ENCODE measurements at regions not wholly inside any gene's neighbourhood (a gene's known extent, or its start where the extent isn't known, plus 50 kb on each side); places are given as distances from the start of the nearest gene placed in this dataset.

DNA sequence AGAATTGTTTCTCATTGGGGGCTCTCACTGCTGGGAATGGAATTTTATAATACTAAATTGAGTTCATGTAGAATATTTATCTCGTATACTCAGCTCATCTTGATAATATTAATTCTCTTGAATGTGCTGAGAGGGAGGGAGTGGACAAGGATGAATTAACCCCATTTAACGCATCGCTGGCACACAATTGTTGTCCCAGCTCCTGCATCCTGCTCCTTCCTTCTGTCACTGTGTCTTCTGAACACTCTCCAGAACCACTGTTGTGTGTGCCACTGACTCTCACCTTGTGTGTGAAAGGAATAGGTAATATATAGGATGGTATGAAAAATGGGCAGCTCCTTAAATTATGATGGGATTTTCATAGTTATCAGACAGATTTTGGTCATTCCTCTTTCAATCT is 267.3 kb downstream of the MTRR start:
- 12% methylated on average over 3 of the region's 3 CpGs for WGBS (ENCODE audit: low lambda C conversion rate)
- Histone ChIP-seq H3K27ac (ENCODE audit: low read depth in 2 of 2, low read length in 1 of 2) (no peak overlapping the region), H3K4me2 (no peak overlapping the region), H3K4me1 (ENCODE audit: control insufficient read depth in 1 of 2, insufficient read depth in 2 of 2, low read depth in 1 of 2, low read length in 1 of 2) (no peaks in the 10 kb centered on the region; a peak in 1 of 4 replicates), H3K9me2 (no peaks in the 10 kb centered on the region), H3F3A (replicated peaks; ENCODE audit: insufficient read depth) (no peaks in the 10 kb centered on the region), H3K9ac (no peak overlapping the region), H3K36me3 (replicated peaks in 1 of 2; ENCODE audit: control insufficient read depth in 1 of 2, insufficient read depth in 2 of 2, low read length in 1 of 2) (no peaks in the 10 kb centered on the region), H3K9me3 (no peaks in the 10 kb centered on the region), H3K79me2 (ENCODE audit: insufficient read depth) (no peaks in the 10 kb centered on the region), H3K27me3 (ENCODE audit: insufficient read depth) (no peaks in the 10 kb centered on the region), H4K20me1 (ENCODE audit: insufficient read depth) (no peaks in the 10 kb centered on the region), H2AFZ (ENCODE audit: low read depth) (no peak overlapping the region), H3K4me3 (ENCODE audit: low read depth in 2 of 2, low read length in 1 of 2) (no peak overlapping the region)
- CTCF ChIA-PET = no interaction called here
- POLR2A ChIA-PET = no interaction called here
- DNase-seq = no peak
- TF ChIP-seq FOXJ3 (CRISPR knock-in tag; IDR thresholded peaks at IDR 0.05) = no peak
- TF ChIP-seq, protein P1, sequence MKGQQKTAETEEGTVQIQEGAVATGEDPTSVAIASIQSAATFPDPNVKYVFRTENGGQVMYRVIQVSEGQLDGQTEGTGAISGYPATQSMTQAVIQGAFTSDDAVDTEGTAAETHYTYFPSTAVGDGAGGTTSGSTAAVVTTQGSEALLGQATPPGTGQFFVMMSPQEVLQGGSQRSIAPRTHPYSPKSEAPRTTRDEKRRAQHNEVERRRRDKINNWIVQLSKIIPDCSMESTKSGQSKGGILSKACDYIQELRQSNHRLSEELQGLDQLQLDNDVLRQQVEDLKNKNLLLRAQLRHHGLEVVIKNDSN (IDR thresholded peaks at IDR 0.05; ENCODE audit: borderline replicate concordance, low read depth) = no peak
- TF ChIP-seq SMC3 (IDR thresholded peaks at IDR 0.05; ENCODE audit: low read depth, low read length) = no peak
- no peak for TF ChIP-seq MXI1 (IDR thresholded peaks at IDR 0.05; ENCODE audit: low read depth, low read length)
- TF ChIP-seq RXRA (IDR thresholded peaks at IDR 0.05; ENCODE audit: borderline replicate concordance, low read depth) = no peak
- TF ChIP-seq ELF1 (IDR thresholded peaks at IDR 0.05) = no peak
- no peak for TF ChIP-seq TAF1 (IDR thresholded peaks at IDR 0.05; ENCODE audit: borderline replicate concordance, low read depth, low read length)
- TF ChIP-seq JUND (IDR thresholded peaks at IDR 0.05) = no peak
- no peak for TF ChIP-seq EZH2phosphoT487 (IDR thresholded peaks at IDR 0.05; ENCODE audit: borderline replicate concordance, low read depth)

DNA sequence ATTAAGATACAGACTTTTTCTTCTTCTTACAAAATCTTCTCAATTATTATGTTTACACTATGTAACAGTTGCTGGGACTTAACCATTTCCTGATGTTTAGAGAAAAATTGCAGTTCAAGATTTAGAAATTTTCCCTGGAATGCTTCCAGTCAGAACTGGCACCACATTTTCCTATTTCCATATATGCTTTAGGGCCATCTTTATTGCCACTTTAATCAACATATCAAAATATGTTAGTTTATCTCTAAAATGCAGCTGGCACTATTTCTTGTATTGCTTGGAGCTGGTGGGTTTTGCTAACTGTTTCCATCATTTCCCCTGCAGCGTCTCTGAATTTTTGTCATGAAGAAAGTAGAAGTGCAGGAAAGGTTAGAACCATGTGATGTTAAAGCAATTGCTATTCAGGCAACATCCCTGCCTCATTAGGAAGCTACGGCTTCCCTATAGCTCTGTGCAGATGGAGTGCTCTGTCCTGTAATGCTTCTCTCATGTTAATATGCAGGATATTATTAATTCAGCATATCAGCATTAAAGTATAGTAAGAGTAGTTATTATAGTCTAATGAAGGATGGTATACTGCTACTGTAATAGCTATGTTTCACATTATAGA is 269.1 kb downstream of the MTRR start:
- H3K4me2 ChIP-seq = no peak overlapping the region
- no peak overlapping the region for H3K4me3 ChIP-seq (ENCODE audit: low read depth in 2 of 2, low read length in 1 of 2)
- ChIA-PET CTCF (no interaction called here), POLR2A (no interaction called here)
- H4K20me1 ChIP-seq (ENCODE audit: insufficient read depth) = no peaks in the 10 kb centered on the region
- no peak for DNase-seq
- no peaks in the 10 kb centered on the region for H3K9me2 ChIP-seq
- WGBS (ENCODE audit: low lambda C conversion rate) = 3% methylated on average over 2 of the region's 2 CpGs
- no peaks in the 10 kb centered on the region for H3K36me3 ChIP-seq (replicated peaks in 1 of 2; ENCODE audit: control insufficient read depth in 1 of 2, insufficient read depth in 2 of 2, low read length in 1 of 2)
- no peaks in the 10 kb centered on the region for H3K9me3 ChIP-seq
- no peaks in the 10 kb centered on the region for H3K27me3 ChIP-seq (ENCODE audit: insufficient read depth)
- no peak overlapping the region for H3K9ac ChIP-seq
- H3K4me1 ChIP-seq (ENCODE audit: control insufficient read depth in 1 of 2, insufficient read depth in 2 of 2, low read depth in 1 of 2, low read length in 1 of 2) = no peaks in the 10 kb centered on the region; a peak in 1 of 4 replicates
- no peak overlapping the region for H2AFZ ChIP-seq (ENCODE audit: low read depth)
- no peaks in the 10 kb centered on the region for H3F3A ChIP-seq (replicated peaks; ENCODE audit: insufficient read depth)
- H3K79me2 ChIP-seq (ENCODE audit: insufficient read depth) = no peaks in the 10 kb centered on the region
- H3K27ac ChIP-seq (ENCODE audit: low read depth in 2 of 2, low read length in 1 of 2) = no peak overlapping the region
- TF ChIP-seq SMC3 (IDR thresholded peaks at IDR 0.05; ENCODE audit: low read depth, low read length) = no peak

DNA sequence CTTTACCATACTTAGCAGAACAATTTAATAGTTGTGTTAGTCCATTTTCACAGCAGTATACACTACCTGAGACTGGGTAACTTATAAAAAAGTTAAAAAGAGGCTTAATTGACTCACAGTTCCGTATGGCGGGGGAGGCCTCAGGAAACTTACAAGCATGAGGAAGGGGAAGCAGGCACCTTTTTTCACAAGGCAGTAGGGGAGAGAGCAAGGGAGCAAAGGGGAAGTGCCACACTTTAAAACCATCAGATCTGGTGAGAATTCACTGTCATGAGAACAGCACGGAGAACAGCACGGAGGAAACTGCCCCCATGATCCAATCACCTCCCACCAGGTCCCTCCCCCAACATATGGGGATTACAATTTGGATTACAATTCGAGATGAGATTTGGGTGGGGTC is 269.9 kb downstream of the MTRR start:
- ChIA-PET POLR2A (no interaction called here), CTCF (no interaction called here)
- TF ChIP-seq RXRA (IDR thresholded peaks at IDR 0.05; ENCODE audit: borderline replicate concordance, low read depth) (no peak), RCOR1 (IDR thresholded peaks at IDR 0.05; ENCODE audit: low read length) (no peak), GATA2 (CRISPR knock-in tag; IDR thresholded peaks at IDR 0.05) (no peak), EZH2phosphoT487 (IDR thresholded peaks at IDR 0.05; ENCODE audit: borderline replicate concordance, low read depth) (no peak), TAF1 (IDR thresholded peaks at IDR 0.05; ENCODE audit: borderline replicate concordance, low read depth, low read length) (no peak)
- TF ChIP-seq, protein P2, sequence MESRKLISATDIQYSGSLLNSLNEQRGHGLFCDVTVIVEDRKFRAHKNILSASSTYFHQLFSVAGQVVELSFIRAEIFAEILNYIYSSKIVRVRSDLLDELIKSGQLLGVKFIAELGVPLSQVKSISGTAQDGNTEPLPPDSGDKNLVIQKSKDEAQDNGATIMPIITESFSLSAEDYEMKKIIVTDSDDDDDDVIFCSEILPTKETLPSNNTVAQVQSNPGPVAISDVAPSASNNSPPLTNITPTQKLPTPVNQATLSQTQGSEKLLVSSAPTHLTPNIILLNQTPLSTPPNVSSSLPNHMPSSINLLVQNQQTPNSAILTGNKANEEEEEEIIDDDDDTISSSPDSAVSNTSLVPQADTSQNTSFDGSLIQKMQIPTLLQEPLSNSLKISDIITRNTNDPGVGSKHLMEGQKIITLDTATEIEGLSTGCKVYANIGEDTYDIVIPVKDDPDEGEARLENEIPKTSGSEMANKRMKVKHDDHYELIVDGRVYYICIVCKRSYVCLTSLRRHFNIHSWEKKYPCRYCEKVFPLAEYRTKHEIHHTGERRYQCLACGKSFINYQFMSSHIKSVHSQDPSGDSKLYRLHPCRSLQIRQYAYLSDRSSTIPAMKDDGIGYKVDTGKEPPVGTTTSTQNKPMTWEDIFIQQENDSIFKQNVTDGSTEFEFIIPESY (IDR thresholded peaks at IDR 0.05; ENCODE audit: borderline replicate concordance, low read depth) = no peak
- no peaks in the 10 kb centered on the region for H3K27me3 ChIP-seq (ENCODE audit: insufficient read depth)
- H3K27ac ChIP-seq (ENCODE audit: low read depth in 2 of 2, low read length in 1 of 2) = no peak overlapping the region
- H3K4me2 ChIP-seq = no peak overlapping the region
- H3K9me3 ChIP-seq = no peaks in the 10 kb centered on the region
- no peaks in the 10 kb centered on the region for H3K79me2 ChIP-seq (ENCODE audit: insufficient read depth)
- no peak overlapping the region for H2AFZ ChIP-seq (ENCODE audit: low read depth)
- no peaks in the 10 kb centered on the region for H3K36me3 ChIP-seq (replicated peaks in 1 of 2; ENCODE audit: control insufficient read depth in 1 of 2, insufficient read depth in 2 of 2, low read length in 1 of 2)
- H4K20me1 ChIP-seq (ENCODE audit: insufficient read depth) = no peaks in the 10 kb centered on the region
- no peaks in the 10 kb centered on the region for H3K9me2 ChIP-seq
- DNase-seq = no peak
- no peak overlapping the region for H3K9ac ChIP-seq
- 29% methylated on average over 5 of the region's 5 CpGs for WGBS (ENCODE audit: low lambda C conversion rate)
- no peaks in the 10 kb centered on the region for H3F3A ChIP-seq (replicated peaks; ENCODE audit: insufficient read depth)
- no peak overlapping the region for H3K4me3 ChIP-seq (ENCODE audit: low read depth in 2 of 2, low read length in 1 of 2)
- no peaks in the 10 kb centered on the region; a peak in 1 of 4 replicates for H3K4me1 ChIP-seq (ENCODE audit: control insufficient read depth in 1 of 2, insufficient read depth in 2 of 2, low read depth in 1 of 2, low read length in 1 of 2)

Measured in SK-N-SH (cell line).